Fibroblast of lung (primary cell): ENCODE measurements at regions not wholly inside any gene's neighbourhood (a gene's known extent, or its start where the extent isn't known, plus 50 kb on each side); places are given as distances from the start of the nearest gene placed in this dataset.
A peak's percentile ranks its signal among the peaks of the same experiment; 100 is the strongest.
"Not testable (repeated sequence)": the region's sequence is repeated elsewhere in the genome, so short reads cannot be mapped to it uniquely, and the experiment has no call there.

Experiments used
- DNase-seq, 2 donors: peaks; one replicate each; pipeline versions ENCODE4 v3.0.0 to v3.0.0-alpha.2; 2010; ENCODE audit warnings: low read depth in 2 of 2
- H2AFZ ChIP-seq: 2 replicates; pipeline ENCODE4 v1.5.1; 2012; ENCODE audit warnings: low read length, control low read depth, inconsistent platforms
- H3K27ac ChIP-seq: 2 replicates; pipeline ENCODE4 v1.5.1; 2011; ENCODE audit warnings: low read length, control low read depth; ENCODE audit not compliant: insufficient read depth
- H3K27me3 ChIP-seq: 2 replicates; pipeline ENCODE4 v1.5.1; 2011; ENCODE audit warnings: mild to moderate bottlenecking, low read length; ENCODE audit not compliant: control insufficient read depth, insufficient read depth
- H3K36me3 ChIP-seq: 2 replicates; pipeline ENCODE4 v1.5.1; 2011; ENCODE audit warnings: low read length; ENCODE audit not compliant: control insufficient read depth, insufficient read depth
- H3K4me1 ChIP-seq: 2 replicates; pipeline ENCODE4 v1.5.1; 2011; ENCODE audit warnings: low read length; ENCODE audit not compliant: control insufficient read depth, insufficient read depth; ENCODE audit errors: extremely low read depth
- H3K4me2 ChIP-seq: 2 replicates; pipeline ENCODE4 v1.5.1; 2011; ENCODE audit warnings: low read length, control low read depth; ENCODE audit not compliant: insufficient read depth; ENCODE audit errors: extremely low read depth
- H3K4me3 ChIP-seq, 4 experiments: fragments of 200-600 bp in 1 of 4; sonication (generic) in 1 of 4; replicated peaks in 1 of 4; 2 replicates each; pipeline ENCODE4 v1.5.1; 2011 to 2016; ENCODE audit warnings: low read length in 4 of 4, low read depth in 3 of 4, mild to moderate bottlenecking in 3 of 4, control low read depth in 2 of 4, inconsistent platforms in 1 of 4, mixed read lengths in 1 of 4; ENCODE audit not compliant: insufficient read depth in 1 of 4; ENCODE audit errors: control extremely low read depth in 1 of 4
- H3K79me2 ChIP-seq: 2 replicates; pipeline ENCODE4 v1.5.1; 2012; ENCODE audit warnings: mild to moderate bottlenecking, low read length, inconsistent platforms; ENCODE audit not compliant: control insufficient read depth, insufficient read depth
- H3K9ac ChIP-seq: 2 replicates; pipeline ENCODE4 v1.5.1; 2011; ENCODE audit warnings: mild to moderate bottlenecking, low read length, control low read depth; ENCODE audit not compliant: insufficient read depth
- H3K9me3 ChIP-seq: 2 replicates; pipeline ENCODE4 v1.5.1; 2012; ENCODE audit warnings: low read depth, low read length; ENCODE audit not compliant: control insufficient read depth, insufficient read depth
- H4K20me1 ChIP-seq: 2 replicates; pipeline ENCODE4 v1.5.1; 2011; ENCODE audit warnings: low read length; ENCODE audit not compliant: control insufficient read depth, insufficient read depth; ENCODE audit errors: extremely low read depth
- CTCF ChIP-seq, 2 donors: IDR thresholded peaks in 1 of 2; conservative IDR thresholded peaks in 1 of 2; 1 replicate in 1 of 2; 2 replicates in 1 of 2; pipeline ENCODE4 v1.5.1; 2011 to 2012; ENCODE audit warnings: low read length in 2 of 2, control low read depth in 1 of 2, inconsistent platforms in 1 of 2, low read depth in 1 of 2, mild to moderate bottlenecking in 1 of 2
- EZH2 ChIP-seq: IDR thresholded peaks from 2 replicates; pipeline ENCODE4 v1.5.1; 2012; ENCODE audit warnings: low read length, control low read depth, mild to moderate bottlenecking; ENCODE audit errors: missing control alignments

GRCh38 chr16:21338537-21339268 lies 60.6 kb upstream of the CRYM start:
- Histone ChIP-seq H4K20me1 (no peaks in the 10 kb centered on the region), H3K36me3 (no peaks in the 10 kb centered on the region), H2AFZ (no peak overlapping the region), H3K79me2 (no peaks in the 10 kb centered on the region), H3K4me1 (no peaks in the 10 kb centered on the region), H3K9me3 (no peaks in the 10 kb centered on the region), H3K4me2 (no peak overlapping the region), H3K27ac (no peak overlapping the region), H3K27me3 (no peaks in the 10 kb centered on the region), H3K4me3 (no peak overlapping the region), H3K9ac (no peak overlapping the region)
- TF ChIP-seq CTCF (conservative IDR thresholded peaks at IDR 0.05 in 1 of 2, IDR thresholded peaks at IDR 0.05 in 1 of 2; ENCODE audit: low read depth in 1 of 2, low read length in 2 of 2): no peak
- no peak for DNase-seq

GRCh38 chr16:21336231-21336630 lies 58.1 kb upstream of the CRYM start:
- Histone ChIP-seq H3K4me2 (peak overlapping the region; percentile 25), H3K9ac (no peak overlapping the region)

GRCh38 chr16:21334188-21335146 lies 56.4 kb upstream of the CRYM start:
- H4K20me1 ChIP-seq, H3K27me3 ChIP-seq, H3K9ac ChIP-seq, H3K4me1 ChIP-seq, DNase-seq, H3K36me3 ChIP-seq, H2AFZ ChIP-seq, H3K9me3 ChIP-seq, H3K4me2 ChIP-seq, H3K27ac ChIP-seq, H3K79me2 ChIP-seq, H3K4me3 ChIP-seq: not testable (repeated sequence)

More at GRCh38 chr16:21336231-21336630, 58.1 kb upstream of the CRYM start:
- no peaks in the 10 kb centered on the region for H4K20me1 ChIP-seq
- TF ChIP-seq CTCF (conservative IDR thresholded peaks at IDR 0.05 in 1 of 2, IDR thresholded peaks at IDR 0.05 in 1 of 2; ENCODE audit: low read depth in 1 of 2, low read length in 2 of 2) (no peak), EZH2 (no peak)
- no peak overlapping the region for H3K27ac ChIP-seq
- H3K79me2 ChIP-seq: no peaks in the 10 kb centered on the region
- no peaks in the 10 kb centered on the region for H3K4me1 ChIP-seq
- DNase-seq: peak in 1 of 2 donors; percentile 12
- no peak overlapping the region for H2AFZ ChIP-seq
- H3K9me3 ChIP-seq: no peaks in the 10 kb centered on the region
- H3K36me3 ChIP-seq: no peaks in the 10 kb centered on the region
- H3K4me3 ChIP-seq: no peak overlapping the region
- no peaks in the 10 kb centered on the region for H3K27me3 ChIP-seq

- not testable (repeated sequence) for H3K4me3 ChIP-seq, H3K79me2 ChIP-seq, H4K20me1 ChIP-seq, H3K4me2 ChIP-seq, H3K27ac ChIP-seq, H3K4me1 ChIP-seq, H3K27me3 ChIP-seq, H3K36me3 ChIP-seq, H2AFZ ChIP-seq, H3K9me3 ChIP-seq, DNase-seq, H3K9ac ChIP-seq
These were observed 55.6 kb upstream of the CRYM start for GRCh38 chr16:21333683-21334082.
